ENCODE measurements at regions not wholly inside any gene's neighbourhood (a gene's known extent, or its start where the extent isn't known, plus 50 kb on each side); places are given as distances from the start of the nearest gene placed in this dataset.

DNA sequence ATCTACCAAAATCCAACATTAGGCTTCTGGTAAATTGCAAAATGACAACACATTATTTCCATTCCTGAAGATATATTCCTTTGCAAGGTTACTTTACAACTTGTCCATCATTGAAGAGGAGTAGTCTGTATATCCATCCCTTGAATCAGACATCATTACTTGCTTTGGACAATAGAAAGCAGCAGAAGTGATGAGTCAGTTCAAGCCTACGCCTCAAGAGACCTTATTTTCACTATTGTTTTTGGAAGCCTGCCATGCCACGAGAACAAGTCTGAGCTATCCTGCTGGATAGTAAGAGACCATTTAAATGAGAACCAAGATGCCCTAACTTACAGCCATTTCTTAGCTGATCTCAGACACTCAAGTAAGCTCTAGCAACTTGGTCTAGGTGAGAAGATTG, 246.0 kb upstream of the HHIP start:
- Histone ChIP-seq H3K36me3 (ENCODE audit: control insufficient read depth, insufficient read depth, low read length) (no peaks in the 10 kb centered on the region), H3K4me3 (replicated peaks; ENCODE audit: low read depth, low read length) (no peak overlapping the region), H3K27me3 (replicated peaks; ENCODE audit: control insufficient read depth, insufficient read depth, low read length) (no peaks in the 10 kb centered on the region)
- no peak for DNase-seq (ENCODE audit: extremely low read depth, insufficient read length)
- TF ChIP-seq, protein P1, sequence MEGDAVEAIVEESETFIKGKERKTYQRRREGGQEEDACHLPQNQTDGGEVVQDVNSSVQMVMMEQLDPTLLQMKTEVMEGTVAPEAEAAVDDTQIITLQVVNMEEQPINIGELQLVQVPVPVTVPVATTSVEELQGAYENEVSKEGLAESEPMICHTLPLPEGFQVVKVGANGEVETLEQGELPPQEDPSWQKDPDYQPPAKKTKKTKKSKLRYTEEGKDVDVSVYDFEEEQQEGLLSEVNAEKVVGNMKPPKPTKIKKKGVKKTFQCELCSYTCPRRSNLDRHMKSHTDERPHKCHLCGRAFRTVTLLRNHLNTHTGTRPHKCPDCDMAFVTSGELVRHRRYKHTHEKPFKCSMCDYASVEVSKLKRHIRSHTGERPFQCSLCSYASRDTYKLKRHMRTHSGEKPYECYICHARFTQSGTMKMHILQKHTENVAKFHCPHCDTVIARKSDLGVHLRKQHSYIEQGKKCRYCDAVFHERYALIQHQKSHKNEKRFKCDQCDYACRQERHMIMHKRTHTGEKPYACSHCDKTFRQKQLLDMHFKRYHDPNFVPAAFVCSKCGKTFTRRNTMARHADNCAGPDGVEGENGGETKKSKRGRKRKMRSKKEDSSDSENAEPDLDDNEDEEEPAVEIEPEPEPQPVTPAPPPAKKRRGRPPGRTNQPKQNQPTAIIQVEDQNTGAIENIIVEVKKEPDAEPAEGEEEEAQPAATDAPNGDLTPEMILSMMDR (IDR thresholded peaks at IDR 0.05; ENCODE audit: insufficient read depth, low read length, poor library complexity, severe bottlenecking), result no peak

DNA sequence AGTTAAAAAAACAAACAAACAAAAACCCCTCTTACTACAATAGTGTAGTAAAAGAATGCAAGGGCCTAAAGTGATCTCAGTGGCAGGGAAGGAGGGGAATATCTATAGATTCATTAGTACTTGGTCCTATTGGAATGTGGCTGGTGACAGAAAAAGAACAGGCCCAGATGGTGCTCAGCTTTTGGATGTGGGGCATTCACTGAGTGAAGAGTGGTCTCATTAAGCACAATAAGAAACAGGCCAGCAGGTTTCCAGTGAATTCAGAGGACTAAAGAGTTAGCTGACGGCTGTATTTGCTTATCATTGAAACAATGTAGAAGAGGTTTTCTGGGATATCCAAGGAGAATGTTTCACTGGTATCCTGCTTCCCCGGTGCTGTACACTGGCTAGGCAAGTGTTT, 243.8 kb upstream of the HHIP start:
- no peak overlapping the region for H3K4me3 ChIP-seq (replicated peaks; ENCODE audit: low read depth, low read length)
- no peak for DNase-seq (ENCODE audit: extremely low read depth, insufficient read length)
- no peaks in the 10 kb centered on the region for H3K27me3 ChIP-seq (replicated peaks; ENCODE audit: control insufficient read depth, insufficient read depth, low read length)
- H3K36me3 ChIP-seq (ENCODE audit: control insufficient read depth, insufficient read depth, low read length), result no peaks in the 10 kb centered on the region
- TF ChIP-seq, protein P1 (IDR thresholded peaks at IDR 0.05; ENCODE audit: insufficient read depth, low read length, poor library complexity, severe bottlenecking), result no peak

DNA sequence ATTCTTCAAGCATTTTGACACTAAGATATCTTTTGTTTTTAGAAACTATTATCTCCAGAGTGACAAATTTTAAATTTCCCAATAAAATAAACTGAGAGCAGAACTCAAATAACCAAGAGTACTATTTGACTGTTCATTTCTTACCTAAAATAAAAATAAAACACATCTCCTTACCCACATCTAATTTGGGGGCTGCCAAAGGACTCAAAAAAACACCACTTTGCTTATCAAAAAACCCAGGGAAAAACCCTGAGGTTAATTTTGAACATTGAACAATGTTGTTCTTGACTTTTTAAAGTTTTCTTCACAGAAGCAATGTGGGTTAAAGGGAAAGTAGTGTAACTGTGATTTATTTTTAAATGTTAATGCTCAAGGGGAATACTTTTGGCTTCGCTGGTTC, 243.0 kb upstream of the HHIP start:
- H3K4me3 ChIP-seq (replicated peaks; ENCODE audit: low read depth, low read length), result no peak overlapping the region
- H3K36me3 ChIP-seq (ENCODE audit: control insufficient read depth, insufficient read depth, low read length), result no peaks in the 10 kb centered on the region
- no peak for DNase-seq (ENCODE audit: extremely low read depth, insufficient read length)
- H3K27me3 ChIP-seq (replicated peaks; ENCODE audit: control insufficient read depth, insufficient read depth, low read length), result no peaks in the 10 kb centered on the region
- TF ChIP-seq, protein P1 (IDR thresholded peaks at IDR 0.05; ENCODE audit: insufficient read depth, low read length, poor library complexity, severe bottlenecking), result no peak

DNA sequence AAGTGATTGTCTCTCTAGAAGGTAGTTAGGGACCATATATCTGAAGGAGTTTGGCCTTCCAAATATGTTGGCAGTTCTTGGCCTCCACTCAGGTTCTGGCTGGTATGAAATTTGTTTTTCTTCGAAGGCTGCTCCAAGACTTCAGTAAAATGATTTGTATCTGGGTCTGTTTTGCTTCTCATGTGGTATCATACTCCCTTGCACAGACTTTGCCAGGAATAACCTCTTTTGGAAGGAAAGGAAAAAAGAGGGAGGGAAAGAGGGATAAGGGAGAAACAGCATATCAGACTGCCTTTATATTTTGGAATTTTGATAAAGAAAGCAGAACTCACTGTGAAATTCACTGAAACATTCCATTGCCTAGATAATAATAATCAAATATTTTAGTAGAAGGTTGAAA, 242.1 kb upstream of the HHIP start:
- no peaks in the 10 kb centered on the region for H3K36me3 ChIP-seq (ENCODE audit: control insufficient read depth, insufficient read depth, low read length)
- TF ChIP-seq, protein P1 (IDR thresholded peaks at IDR 0.05; ENCODE audit: insufficient read depth, low read length, poor library complexity, severe bottlenecking), result no peak
- no peak for DNase-seq (ENCODE audit: extremely low read depth, insufficient read length)

DNA sequence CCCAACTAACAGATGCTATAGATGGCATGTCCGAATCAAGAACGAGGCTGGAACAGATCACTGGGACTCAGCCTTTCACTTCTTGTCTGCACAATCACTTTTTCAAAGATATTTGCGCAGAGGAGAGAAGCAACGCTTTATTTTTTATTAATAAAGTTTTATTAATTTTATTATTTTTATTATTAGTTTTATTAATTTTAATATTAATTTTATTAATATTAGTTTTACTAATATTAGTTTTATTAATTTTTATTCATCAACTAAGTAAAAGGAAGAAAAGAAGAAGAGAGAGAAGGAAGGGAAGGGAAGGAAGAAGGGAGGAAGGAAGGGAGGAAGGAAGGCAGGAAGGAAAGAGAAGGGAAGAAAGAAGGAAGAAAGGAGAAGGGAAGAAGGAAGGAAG, 236.4 kb upstream of the HHIP start:
- no peak for DNase-seq (ENCODE audit: extremely low read depth, insufficient read length)
- no peaks in the 10 kb centered on the region for H3K27me3 ChIP-seq (replicated peaks; ENCODE audit: control insufficient read depth, insufficient read depth, low read length)
- TF ChIP-seq, protein P1 (IDR thresholded peaks at IDR 0.05; ENCODE audit: insufficient read depth, low read length, poor library complexity, severe bottlenecking), result no peak
- H3K36me3 ChIP-seq (ENCODE audit: control insufficient read depth, insufficient read depth, low read length), result no peaks in the 10 kb centered on the region
- H3K4me3 ChIP-seq (replicated peaks; ENCODE audit: low read depth, low read length), result no peak overlapping the region

More for the DNA sequence above, 242.1 kb upstream of the HHIP start:
- Histone ChIP-seq H3K4me3 (replicated peaks; ENCODE audit: low read depth, low read length) (no peak overlapping the region), H3K27me3 (replicated peaks; ENCODE audit: control insufficient read depth, insufficient read depth, low read length) (no peaks in the 10 kb centered on the region)

DNA sequence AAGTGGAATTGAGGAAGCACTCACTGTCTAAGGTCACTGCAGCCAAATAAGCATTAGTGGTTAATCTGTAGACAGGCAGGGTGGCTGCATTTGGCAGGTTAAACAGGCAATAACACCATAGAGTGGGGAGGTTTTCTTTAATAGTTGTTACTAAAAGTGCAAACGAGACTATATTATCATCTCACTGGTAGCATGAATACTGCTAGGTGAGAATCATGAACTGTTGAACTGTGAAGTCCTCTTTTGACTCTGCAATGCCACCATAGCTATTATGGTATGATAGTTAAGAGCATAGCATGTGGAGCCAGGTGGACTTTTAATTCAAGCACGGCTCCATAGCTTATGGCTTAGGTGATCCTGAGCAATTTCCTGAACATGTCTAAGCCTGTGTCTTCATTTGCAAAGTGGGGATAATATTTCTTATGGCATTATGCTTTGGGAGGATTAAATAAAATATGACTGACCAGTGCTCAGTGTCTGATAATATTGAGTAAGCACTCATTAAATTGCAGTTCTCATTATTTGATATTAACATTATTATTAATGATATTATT, 235.6 kb upstream of the HHIP start:
- Histone ChIP-seq H3K4me3 (replicated peaks; ENCODE audit: low read depth, low read length) (no peak overlapping the region), H3K27me3 (replicated peaks; ENCODE audit: control insufficient read depth, insufficient read depth, low read length) (no peaks in the 10 kb centered on the region), H3K36me3 (ENCODE audit: control insufficient read depth, insufficient read depth, low read length) (no peaks in the 10 kb centered on the region)
- DNase-seq (ENCODE audit: extremely low read depth, insufficient read length), result no peak
- TF ChIP-seq, protein P1 (IDR thresholded peaks at IDR 0.05; ENCODE audit: insufficient read depth, low read length, poor library complexity, severe bottlenecking), result no peak

All from GM06990 (cell line).